GM23338 (cell line): ENCODE measurements at regions not wholly inside any gene's neighbourhood (a gene's known extent, or its start where the extent isn't known, plus 50 kb on each side); places are given as distances from the start of the nearest gene placed in this dataset.

Experiments
- ATAC-seq: fragments of 200-7000 bp; cut with Tn5 transposase; 3 replicates; pipeline ENCODE4 v1.9.1; 2020
- DNase-seq: peaks from one replicate; pipeline ENCODE4 v3.0.0-alpha.2; 2015; ENCODE audit warnings: low spot score
- H2AFZ ChIP-seq: fragments of 200-600 bp; sonication (generic); 2 replicates; pipeline ENCODE4 v1.8.0; 2016; ENCODE audit warnings: antibody characterized with exemption, mild to moderate bottlenecking, moderate library complexity
- H3F3A ChIP-seq: fragments of 200-600 bp; sonication (generic); replicated peaks from 2 replicates; pipeline ENCODE4 v1.8.0; 2017; ENCODE audit warnings: antibody characterized with exemption, mixed run types, low read depth
- H3K27ac ChIP-seq: fragments of 200-600 bp; sonication (generic); 2 replicates; pipeline ENCODE4 v1.6.1; 2016; ENCODE audit warnings: low read depth
- H3K27me3 ChIP-seq: fragments of 200-600 bp; sonication (generic); 2 replicates; pipeline ENCODE4 v1.8.0; 2016; ENCODE audit warnings: mild to moderate bottlenecking, mixed run types, moderate library complexity; ENCODE audit not compliant: insufficient read depth
- H3K36me3 ChIP-seq: fragments of 200-600 bp; sonication (generic); 2 replicates; pipeline ENCODE4 v1.8.0; 2016; ENCODE audit warnings: mild to moderate bottlenecking; ENCODE audit not compliant: insufficient read depth
- H3K4me1 ChIP-seq: fragments of 200-600 bp; sonication (generic); 2 replicates; pipeline ENCODE4 v1.8.0; 2016; ENCODE audit warnings: mild to moderate bottlenecking, moderate library complexity; ENCODE audit not compliant: insufficient read depth
- H3K4me2 ChIP-seq: fragments of 200-600 bp; sonication (generic); 2 replicates; pipeline ENCODE4 v1.7.1; 2017; ENCODE audit warnings: mixed run types
- H3K4me3 ChIP-seq: fragments of 200-600 bp; sonication (generic); 2 replicates; pipeline ENCODE4 v1.6.1; 2016; ENCODE audit warnings: mixed run types
- H3K79me2 ChIP-seq: fragments of 200-600 bp; sonication (generic); replicated peaks from 2 replicates; pipeline ENCODE4 v1.8.0; 2017; ENCODE audit warnings: mild to moderate bottlenecking; ENCODE audit not compliant: insufficient read depth
- H3K9me2 ChIP-seq: fragments of 200-600 bp; sonication (generic); 2 replicates; pipeline ENCODE4 v1.8.0; 2017; ENCODE audit not compliant: insufficient read depth
- H4K20me1 ChIP-seq: fragments of 200-600 bp; sonication (generic); replicated peaks from 2 replicates; pipeline ENCODE4 v1.8.0; 2017; ENCODE audit warnings: mild to moderate bottlenecking; ENCODE audit not compliant: insufficient read depth
- H3K27ac Mint-ChIP-seq: 2 replicates; pipeline ENCODE4 v1.8.0; 2020; ENCODE audit warnings: inconsistent platforms, mild to moderate bottlenecking, moderate library complexity, mixed read lengths
- H3K27me3 Mint-ChIP-seq: 3 replicates; pipeline ENCODE4 v1.8.0; 2022; ENCODE audit warnings: low read depth, mild to moderate bottlenecking, moderate library complexity, mixed read lengths, inconsistent platforms; ENCODE audit not compliant: insufficient read depth, poor library complexity
- H3K36me3 Mint-ChIP-seq: 3 replicates; pipeline ENCODE4 v1.8.0; 2021; ENCODE audit warnings: low read depth, mild to moderate bottlenecking, inconsistent platforms, moderate library complexity, mixed read lengths
- H3K4me1 Mint-ChIP-seq: 3 replicates; pipeline ENCODE4 v1.8.0; 2020; ENCODE audit warnings: mild to moderate bottlenecking, inconsistent platforms, mixed read lengths
- H3K4me3 Mint-ChIP-seq: 3 replicates; pipeline ENCODE4 v1.8.0; 2021; ENCODE audit warnings: moderate library complexity, mild to moderate bottlenecking, inconsistent platforms, mixed read lengths
- H3K9me3 Mint-ChIP-seq: 3 replicates; pipeline ENCODE4 v1.8.0; 2020; ENCODE audit warnings: moderate library complexity, mild to moderate bottlenecking, inconsistent platforms, mixed read lengths
- CREB1 ChIP-seq: fragments of 250-450 bp; sonication (Bioruptor Pico); IDR thresholded peaks from 2 replicates; pipeline ENCODE4 v1.5.0; 2020; ENCODE audit warnings: low read depth, mild to moderate bottlenecking, moderate library complexity
- EZH2 ChIP-seq: fragments of 200-600 bp; sonication (generic); IDR thresholded peaks from one replicate; pipeline ENCODE4 v1.8.0; 2017; ENCODE audit warnings: antibody characterized with exemption, mild to moderate bottlenecking, low read depth; ENCODE audit not compliant: unreplicated experiment
- EZH2phosphoT487 ChIP-seq: fragments of 200-600 bp; sonication (generic); IDR thresholded peaks from one replicate; pipeline ENCODE4 v1.8.1; 2018; ENCODE audit warnings: antibody characterized with exemption; ENCODE audit not compliant: unreplicated experiment
- JUNB ChIP-seq: IDR thresholded peaks from one replicate; pipeline ENCODE4 v1.6.1; 2016; ENCODE audit warnings: antibody characterized with exemption; ENCODE audit not compliant: unreplicated experiment
- POLR2AphosphoS5 ChIP-seq: IDR thresholded peaks from 2 replicates; pipeline ENCODE4 v1.6.1; 2016; ENCODE audit warnings: antibody characterized with exemption, low read depth
- STAT1 ChIP-seq: IDR thresholded peaks from one replicate; pipeline ENCODE4 v1.6.1; 2016; ENCODE audit warnings: antibody characterized with exemption; ENCODE audit not compliant: unreplicated experiment
- ZNF114 ChIP-seq: fragments of 250-450 bp; sonication (Bioruptor Pico); IDR thresholded peaks from 2 replicates; pipeline ENCODE4 v1.5.0; 2020; ENCODE audit warnings: mild to moderate bottlenecking, moderate library complexity
- ZNF331 ChIP-seq: fragments of 250-450 bp; sonication (Bioruptor Pico); IDR thresholded peaks from 2 replicates; pipeline ENCODE4 v1.5.0; 2020; ENCODE audit warnings: low read depth, mild to moderate bottlenecking, moderate library complexity
- TF ChIP-seq, protein P1 (sequence below): IDR thresholded peaks from 2 replicates; pipeline ENCODE4 v1.6.1; 2016; ENCODE audit warnings: antibody characterized with exemption
- TF ChIP-seq, protein P2 (sequence below): IDR thresholded peaks from one replicate; pipeline ENCODE4 v1.6.1; 2018; ENCODE audit warnings: antibody characterized with exemption; ENCODE audit not compliant: unreplicated experiment

DNA sequence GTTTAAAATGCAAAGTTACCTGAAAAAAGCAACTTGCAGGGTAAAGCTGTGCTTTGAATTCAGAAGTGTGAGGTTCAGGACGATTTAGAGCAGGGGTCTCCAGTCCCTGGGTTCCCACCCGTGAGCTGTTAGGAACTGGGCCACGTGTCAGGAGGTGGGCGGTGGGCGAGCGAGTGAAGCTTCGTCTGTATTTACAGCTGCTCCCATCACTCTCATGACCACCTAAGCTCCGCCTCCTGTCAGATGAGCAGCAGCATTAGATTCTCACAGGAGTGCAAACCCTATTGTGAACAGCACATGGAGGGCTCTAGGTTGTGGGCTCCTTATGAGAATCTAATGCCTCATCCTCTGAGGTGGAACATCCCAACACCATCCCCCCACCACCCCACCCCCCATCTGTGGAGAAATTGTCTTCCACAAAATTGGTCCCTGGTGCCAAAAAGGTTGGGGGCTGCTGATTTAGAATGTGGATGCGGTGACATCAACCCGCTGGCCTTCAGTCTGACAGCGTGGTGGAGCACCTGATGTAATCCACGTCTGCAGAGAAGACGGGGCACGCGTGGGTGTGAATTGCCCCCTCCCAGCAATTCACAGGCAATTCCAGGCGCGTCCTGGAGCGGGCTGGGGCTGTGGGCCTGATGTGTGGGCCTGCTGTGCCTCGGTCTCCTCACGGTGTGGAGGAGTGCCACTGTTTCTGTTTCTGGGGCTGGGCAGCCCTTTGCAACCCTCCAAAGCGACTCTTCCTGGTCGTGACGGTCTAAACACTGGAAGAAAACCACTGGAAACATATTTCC lies 214.0 kb upstream of the SOX1 start:
- H3K27ac Mint-ChIP-seq, result no peak overlapping the region

DNA sequence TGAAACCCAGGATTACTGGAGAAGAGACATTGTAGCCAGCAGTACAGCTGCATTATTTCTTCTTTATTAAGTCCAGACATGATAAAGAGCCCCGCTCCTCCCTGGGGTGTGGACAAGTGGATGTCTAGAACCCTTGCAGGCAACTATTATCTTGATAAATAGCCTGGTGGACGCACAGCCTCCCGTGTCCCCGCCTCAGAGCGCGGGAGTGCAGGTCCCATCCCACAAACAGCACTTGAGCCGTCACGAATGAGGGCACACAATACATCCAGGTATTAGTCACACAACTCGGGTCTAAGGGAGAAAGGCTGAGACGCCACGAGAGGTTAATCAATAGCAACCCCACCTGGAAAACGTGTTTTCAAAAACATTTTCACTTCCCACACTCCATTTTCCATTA lies 213.2 kb upstream of the SOX1 start:
- H3K4me3 Mint-ChIP-seq, result no peak overlapping the region
- H3K27me3 Mint-ChIP-seq, result peaks cover 16% of the 10 kb centered on the region
- Histone ChIP-seq H3K79me2 (no peaks in the 10 kb centered on the region), H3K4me3 (no peak overlapping the region), H3K4me1 (peaks cover 21% of the 10 kb centered on the region), H3K4me2 (no peak overlapping the region), H2AFZ (peak overlapping the region; percentile 88; the same call in 1 of the 2 replicates), H3K27ac (no peak overlapping the region), H3K9me2 (no peaks in the 10 kb centered on the region), H3K27me3 (no peaks in the 10 kb centered on the region), H3F3A (0 out of 2 replicates have a peak, but pooled peaks cover 3% of the 10 kb centered on the region), H3K36me3 (peaks cover under 1% of the 10 kb centered on the region; the same call in 1 of the 2 replicates), H4K20me1 (no peaks in the 10 kb centered on the region)
- H3K36me3 Mint-ChIP-seq, result no peaks in the 10 kb centered on the region
- no peak overlapping the region for H3K27ac Mint-ChIP-seq
- no peak for ATAC-seq
- DNase-seq, result no peak
- H3K4me1 Mint-ChIP-seq, result peaks cover 35% of the 10 kb centered on the region
- H3K9me3 Mint-ChIP-seq, result peaks cover 2% of the 10 kb centered on the region; the same call in 1 of the 3 replicates
- TF ChIP-seq EZH2, result no peak
- TF ChIP-seq, protein P1, sequence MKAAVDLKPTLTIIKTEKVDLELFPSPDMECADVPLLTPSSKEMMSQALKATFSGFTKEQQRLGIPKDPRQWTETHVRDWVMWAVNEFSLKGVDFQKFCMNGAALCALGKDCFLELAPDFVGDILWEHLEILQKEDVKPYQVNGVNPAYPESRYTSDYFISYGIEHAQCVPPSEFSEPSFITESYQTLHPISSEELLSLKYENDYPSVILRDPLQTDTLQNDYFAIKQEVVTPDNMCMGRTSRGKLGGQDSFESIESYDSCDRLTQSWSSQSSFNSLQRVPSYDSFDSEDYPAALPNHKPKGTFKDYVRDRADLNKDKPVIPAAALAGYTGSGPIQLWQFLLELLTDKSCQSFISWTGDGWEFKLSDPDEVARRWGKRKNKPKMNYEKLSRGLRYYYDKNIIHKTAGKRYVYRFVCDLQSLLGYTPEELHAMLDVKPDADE, result no peak
- TF ChIP-seq, protein P2, sequence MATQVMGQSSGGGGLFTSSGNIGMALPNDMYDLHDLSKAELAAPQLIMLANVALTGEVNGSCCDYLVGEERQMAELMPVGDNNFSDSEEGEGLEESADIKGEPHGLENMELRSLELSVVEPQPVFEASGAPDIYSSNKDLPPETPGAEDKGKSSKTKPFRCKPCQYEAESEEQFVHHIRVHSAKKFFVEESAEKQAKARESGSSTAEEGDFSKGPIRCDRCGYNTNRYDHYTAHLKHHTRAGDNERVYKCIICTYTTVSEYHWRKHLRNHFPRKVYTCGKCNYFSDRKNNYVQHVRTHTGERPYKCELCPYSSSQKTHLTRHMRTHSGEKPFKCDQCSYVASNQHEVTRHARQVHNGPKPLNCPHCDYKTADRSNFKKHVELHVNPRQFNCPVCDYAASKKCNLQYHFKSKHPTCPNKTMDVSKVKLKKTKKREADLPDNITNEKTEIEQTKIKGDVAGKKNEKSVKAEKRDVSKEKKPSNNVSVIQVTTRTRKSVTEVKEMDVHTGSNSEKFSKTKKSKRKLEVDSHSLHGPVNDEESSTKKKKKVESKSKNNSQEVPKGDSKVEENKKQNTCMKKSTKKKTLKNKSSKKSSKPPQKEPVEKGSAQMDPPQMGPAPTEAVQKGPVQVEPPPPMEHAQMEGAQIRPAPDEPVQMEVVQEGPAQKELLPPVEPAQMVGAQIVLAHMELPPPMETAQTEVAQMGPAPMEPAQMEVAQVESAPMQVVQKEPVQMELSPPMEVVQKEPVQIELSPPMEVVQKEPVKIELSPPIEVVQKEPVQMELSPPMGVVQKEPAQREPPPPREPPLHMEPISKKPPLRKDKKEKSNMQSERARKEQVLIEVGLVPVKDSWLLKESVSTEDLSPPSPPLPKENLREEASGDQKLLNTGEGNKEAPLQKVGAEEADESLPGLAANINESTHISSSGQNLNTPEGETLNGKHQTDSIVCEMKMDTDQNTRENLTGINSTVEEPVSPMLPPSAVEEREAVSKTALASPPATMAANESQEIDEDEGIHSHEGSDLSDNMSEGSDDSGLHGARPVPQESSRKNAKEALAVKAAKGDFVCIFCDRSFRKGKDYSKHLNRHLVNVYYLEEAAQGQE, result no peak
- TF ChIP-seq ZNF331 (CRISPR knock-in tag), result no peak
- no peak for TF ChIP-seq JUNB

More for the DNA sequence above, 214.0 kb upstream of the SOX1 start:
- Histone ChIP-seq H3K4me2 (no peak overlapping the region), H3K27ac (no peak overlapping the region), H3K36me3 (peaks cover 8% of the 10 kb centered on the region; the same call in 1 of the 2 replicates), H3K79me2 (no peaks in the 10 kb centered on the region), H2AFZ (no peak overlapping the region), H3K4me1 (peaks cover 21% of the 10 kb centered on the region), H3F3A (0 out of 2 replicates have a peak, but pooled peaks cover 3% of the 10 kb centered on the region), H3K4me3 (no peak overlapping the region), H4K20me1 (no peaks in the 10 kb centered on the region), H3K27me3 (no peaks in the 10 kb centered on the region), H3K9me2 (0 out of 2 replicates have a peak, but pooled peaks cover 2% of the 10 kb centered on the region)
- H3K9me3 Mint-ChIP-seq, result peaks cover 10% of the 10 kb centered on the region; the same call in 2 of the 3 replicates
- peaks cover 16% of the 10 kb centered on the region for H3K27me3 Mint-ChIP-seq
- peaks cover 36% of the 10 kb centered on the region for H3K4me1 Mint-ChIP-seq
- DNase-seq, result no peak
- peak; percentile 31; the same call in 2 of the 3 replicates for ATAC-seq
- TF ChIP-seq CREB1 (CRISPR knock-in tag), result no peak
- TF ChIP-seq, protein P2, result no peak
- TF ChIP-seq, protein P1, result no peak
- TF ChIP-seq ZNF114 (CRISPR knock-in tag), result no peak
- TF ChIP-seq EZH2phosphoT487, result no peak
- no peak for TF ChIP-seq STAT1
- no peak for TF ChIP-seq POLR2AphosphoS5
- peaks cover 7% of the 10 kb centered on the region; the same call in 2 of the 3 replicates for H3K36me3 Mint-ChIP-seq
- no peak overlapping the region for H3K4me3 Mint-ChIP-seq
